ENCODE measurements at regions not wholly inside any gene's neighbourhood (a gene's known extent, or its start where the extent isn't known, plus 50 kb on each side); places are given as distances from the start of the nearest gene placed in this dataset.

DNA sequence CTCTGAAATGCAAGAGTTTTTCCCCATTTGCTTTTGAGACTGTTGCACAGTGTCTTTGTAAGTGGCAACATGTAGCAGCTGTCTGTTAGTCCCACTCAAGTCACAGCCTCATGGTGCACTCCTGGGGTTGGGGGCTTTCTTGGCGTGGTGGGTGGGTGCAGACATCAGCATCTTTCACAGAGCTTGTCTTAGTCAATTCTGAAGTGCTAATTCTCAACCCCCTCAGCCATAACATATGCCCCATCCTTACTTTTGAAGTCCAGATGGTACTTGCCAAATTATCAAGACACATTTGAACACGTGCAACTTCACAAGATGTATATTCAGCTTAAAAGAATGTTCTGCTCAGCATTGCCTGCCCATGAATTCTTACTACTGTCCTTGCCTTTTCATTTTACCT, 87.1 kb downstream of the VCAM1 start:
- TF ChIP-seq, protein P1, sequence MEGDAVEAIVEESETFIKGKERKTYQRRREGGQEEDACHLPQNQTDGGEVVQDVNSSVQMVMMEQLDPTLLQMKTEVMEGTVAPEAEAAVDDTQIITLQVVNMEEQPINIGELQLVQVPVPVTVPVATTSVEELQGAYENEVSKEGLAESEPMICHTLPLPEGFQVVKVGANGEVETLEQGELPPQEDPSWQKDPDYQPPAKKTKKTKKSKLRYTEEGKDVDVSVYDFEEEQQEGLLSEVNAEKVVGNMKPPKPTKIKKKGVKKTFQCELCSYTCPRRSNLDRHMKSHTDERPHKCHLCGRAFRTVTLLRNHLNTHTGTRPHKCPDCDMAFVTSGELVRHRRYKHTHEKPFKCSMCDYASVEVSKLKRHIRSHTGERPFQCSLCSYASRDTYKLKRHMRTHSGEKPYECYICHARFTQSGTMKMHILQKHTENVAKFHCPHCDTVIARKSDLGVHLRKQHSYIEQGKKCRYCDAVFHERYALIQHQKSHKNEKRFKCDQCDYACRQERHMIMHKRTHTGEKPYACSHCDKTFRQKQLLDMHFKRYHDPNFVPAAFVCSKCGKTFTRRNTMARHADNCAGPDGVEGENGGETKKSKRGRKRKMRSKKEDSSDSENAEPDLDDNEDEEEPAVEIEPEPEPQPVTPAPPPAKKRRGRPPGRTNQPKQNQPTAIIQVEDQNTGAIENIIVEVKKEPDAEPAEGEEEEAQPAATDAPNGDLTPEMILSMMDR (conservative IDR thresholded peaks at IDR 0.05; ENCODE audit: low read depth, low read length): no peak
- no peak for TF ChIP-seq EZH2 (IDR thresholded peaks at IDR 0.05; ENCODE audit: borderline replicate concordance, low read depth, low read length, poor library complexity, severe bottlenecking)

Data from A673 (cell line).